Activated T-cell treated with anti-CD3 and anti-CD28 coated beads for 24 hours (primary cell): ENCODE measurements at regions not wholly inside any gene's neighbourhood (a gene's known extent, or its start where the extent isn't known, plus 50 kb on each side); places are given as distances from the start of the nearest gene placed in this dataset.
"Not testable (repeated sequence)": the region's sequence is repeated elsewhere in the genome, so short reads cannot be mapped to it uniquely, and the experiment has no call there.

Experiments used
- DNase-seq: peaks from one replicate; pipeline ENCODE4 v3.0.0-alpha.2; 2020; ENCODE audit warnings: low read depth

DNA sequence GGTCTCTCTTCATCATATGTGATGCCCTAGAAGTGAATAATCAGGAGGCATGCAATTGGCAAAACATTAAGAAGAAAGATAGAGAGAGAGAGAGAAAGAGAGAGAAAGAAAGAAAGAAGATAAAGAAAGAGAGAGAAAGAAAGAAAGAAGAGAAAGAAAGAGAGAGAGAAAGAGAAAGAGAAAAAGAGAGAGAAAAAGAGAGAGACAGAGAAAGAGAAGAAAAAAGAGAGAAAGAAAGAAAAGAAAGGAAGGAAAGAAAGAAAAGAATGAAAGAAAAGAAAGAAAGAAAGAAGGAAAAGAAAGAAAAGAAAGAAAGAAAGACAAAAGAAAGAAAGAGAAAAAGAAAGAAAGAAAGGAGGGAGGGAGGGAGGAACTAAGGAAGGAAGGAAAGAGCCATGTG, 318.9 kb downstream of the ICE1 start:
- no peak for DNase-seq

- no peak for DNase-seq
Observed at GRCh38 chr5:5739490-5739945, 317.0 kb downstream of the ICE1 start.

DNA sequence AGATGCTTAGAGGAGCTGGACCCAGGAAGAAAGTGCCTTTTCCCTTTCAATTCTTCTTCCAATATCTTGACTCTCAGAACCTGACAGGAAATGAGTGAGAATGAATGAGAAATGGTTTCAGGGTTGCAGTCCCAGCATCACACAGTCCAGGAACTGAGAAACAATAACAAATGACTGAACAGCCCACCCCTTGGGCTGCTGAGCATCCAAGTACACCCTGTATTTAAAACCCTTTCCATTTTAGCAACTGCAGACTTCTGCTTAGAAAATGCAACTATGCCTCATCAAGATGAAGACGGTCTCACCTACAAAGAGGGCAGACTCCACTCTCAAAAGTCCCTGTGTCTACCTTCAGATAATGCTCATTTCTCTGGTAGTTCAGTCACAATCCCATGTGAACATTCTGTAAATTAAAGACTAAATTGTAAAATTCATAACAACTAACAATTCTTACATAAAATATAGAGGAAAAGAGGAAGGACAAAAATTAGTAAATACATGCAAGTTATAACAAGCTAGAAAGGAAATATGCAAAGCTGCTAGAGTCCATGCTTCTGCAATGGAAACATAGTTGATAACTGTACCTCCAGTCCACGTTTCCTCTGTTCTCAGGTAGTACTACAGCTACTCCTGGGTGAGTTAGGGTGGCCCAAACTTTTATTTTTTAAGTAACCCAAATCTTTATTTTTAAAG, 316.5 kb downstream of the ICE1 start:
- DNase-seq = no peak

GRCh38 chr5:5736007-5736406, 313.5 kb downstream of the ICE1 start:
- DNase-seq = no peak

- not testable (repeated sequence) for DNase-seq
Observed at GRCh38 chr5:5733058-5733457, 310.6 kb downstream of the ICE1 start.

GRCh38 chr5:5726401-5726800, 303.9 kb downstream of the ICE1 start:
- no peak for DNase-seq

- DNase-seq = no peak
Observed at GRCh38 chr5:5721881-5722280, 299.4 kb downstream of the ICE1 start.

DNA sequence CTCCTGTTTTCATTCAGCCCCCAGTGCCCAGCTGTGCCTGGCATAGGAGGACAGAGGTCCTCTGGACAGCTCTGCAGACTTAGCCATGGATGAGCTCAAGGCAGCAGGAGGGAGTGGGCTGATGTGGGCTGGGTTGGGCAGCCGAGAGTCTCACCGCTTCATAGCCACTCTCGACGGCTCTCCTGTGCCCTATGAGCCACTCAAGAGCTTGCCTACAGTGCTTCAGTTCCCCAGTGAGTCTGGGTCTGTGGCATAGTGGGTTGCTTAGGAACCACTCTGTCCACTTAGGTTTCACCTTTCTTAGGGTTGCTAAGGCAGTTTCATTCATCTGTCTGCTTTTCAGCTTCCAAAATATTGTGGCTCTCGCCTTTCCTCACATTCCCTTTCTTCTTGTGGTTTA, 296.8 kb downstream of the ICE1 start:
- DNase-seq = no peak

DNA sequence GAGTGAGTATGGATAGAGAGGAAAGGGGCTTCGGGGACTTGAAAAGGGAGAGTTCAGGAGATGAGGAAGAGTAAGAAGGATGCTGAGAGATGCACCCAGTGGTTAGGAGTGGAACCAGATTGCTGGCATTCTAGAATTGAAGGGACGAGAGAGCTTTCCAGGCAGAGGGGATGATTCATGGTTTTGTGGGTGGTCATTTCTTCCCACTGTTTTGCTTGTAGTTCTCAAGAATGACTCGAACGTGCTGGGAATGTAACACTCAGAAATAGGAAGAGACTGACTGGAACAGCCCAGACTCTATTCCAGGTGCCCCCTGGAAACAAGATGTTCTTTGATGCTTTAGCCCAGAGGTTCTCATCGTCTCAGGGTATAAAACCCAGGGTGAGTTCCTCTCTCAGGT, 294.2 kb downstream of the ICE1 start:
- no peak for DNase-seq

GRCh38 chr5:5711592-5711991, 289.1 kb downstream of the ICE1 start:
- DNase-seq = no peak

DNA sequence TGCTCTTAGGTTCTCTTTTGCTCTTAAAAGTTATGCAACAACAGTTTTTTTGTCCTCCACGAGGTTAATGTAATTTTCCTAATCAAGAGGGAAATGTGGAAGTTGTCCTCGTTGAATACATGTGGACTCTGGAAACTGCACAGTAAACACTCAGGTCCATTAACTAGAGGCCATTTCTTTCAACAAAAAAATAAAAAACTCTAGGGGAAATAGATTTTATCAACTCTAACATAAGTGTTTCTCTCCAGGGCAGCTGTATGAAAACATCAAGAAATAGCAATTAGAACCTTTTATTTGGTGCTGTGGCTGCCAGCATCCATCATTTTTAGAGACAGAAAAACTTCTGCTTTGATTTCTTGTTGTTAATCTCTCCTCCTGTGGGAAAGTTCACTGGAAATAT, 288.6 kb downstream of the ICE1 start:
- DNase-seq = no peak

- no peak for DNase-seq
Observed at GRCh38 chr5:5710471-5710870, 288.0 kb downstream of the ICE1 start.

DNA sequence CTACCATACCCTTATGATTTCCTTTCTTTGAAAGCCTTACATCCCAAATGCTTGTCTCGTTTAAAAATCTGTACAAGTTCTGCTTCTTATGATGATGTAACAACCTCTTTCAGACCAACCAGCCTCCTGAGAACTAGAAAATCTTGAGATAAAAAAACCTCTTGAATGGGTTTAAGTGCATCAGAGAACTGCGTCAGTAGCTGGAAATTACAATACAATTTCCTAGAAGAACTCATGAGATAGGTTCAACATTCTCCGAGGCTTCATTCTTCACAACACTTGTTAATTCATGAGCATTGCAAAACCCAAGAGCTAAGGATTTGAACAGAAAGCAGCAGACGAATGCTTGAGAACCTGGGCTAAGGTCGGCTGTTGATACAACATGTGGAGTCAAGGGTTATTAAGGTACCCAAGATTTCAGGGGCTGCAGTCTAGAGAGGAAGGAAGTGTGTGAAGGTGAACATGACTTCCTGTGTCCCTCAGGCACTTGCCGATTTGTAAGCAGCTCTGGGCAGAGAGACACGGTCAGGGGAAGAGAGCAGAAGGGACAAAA, 286.0 kb downstream of the ICE1 start:
- DNase-seq = no peak

GRCh38 chr5:5705010-5705409, 282.5 kb downstream of the ICE1 start:
- no peak for DNase-seq

GRCh38 chr5:5704352-5704751, 281.9 kb downstream of the ICE1 start:
- no peak for DNase-seq

DNA sequence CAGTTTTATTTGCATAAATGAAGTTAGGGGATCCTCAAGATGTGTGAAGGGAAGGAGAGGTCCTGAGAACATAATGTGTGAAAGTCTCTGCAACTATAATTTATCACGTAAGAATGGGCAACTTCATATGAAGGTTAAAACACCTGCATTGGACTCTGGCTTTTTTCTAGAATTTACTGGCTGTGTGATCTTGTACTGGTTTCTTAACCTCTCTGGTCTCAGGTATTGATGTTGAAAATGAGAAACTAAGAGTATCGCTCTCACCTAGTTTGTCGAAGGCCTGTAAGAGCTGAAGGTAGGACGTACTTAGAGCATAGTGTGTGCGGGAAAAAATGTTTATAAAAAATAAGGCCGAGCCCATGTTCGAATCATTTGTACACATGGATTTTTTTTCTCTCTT, 280.5 kb downstream of the ICE1 start:
- no peak for DNase-seq

DNA sequence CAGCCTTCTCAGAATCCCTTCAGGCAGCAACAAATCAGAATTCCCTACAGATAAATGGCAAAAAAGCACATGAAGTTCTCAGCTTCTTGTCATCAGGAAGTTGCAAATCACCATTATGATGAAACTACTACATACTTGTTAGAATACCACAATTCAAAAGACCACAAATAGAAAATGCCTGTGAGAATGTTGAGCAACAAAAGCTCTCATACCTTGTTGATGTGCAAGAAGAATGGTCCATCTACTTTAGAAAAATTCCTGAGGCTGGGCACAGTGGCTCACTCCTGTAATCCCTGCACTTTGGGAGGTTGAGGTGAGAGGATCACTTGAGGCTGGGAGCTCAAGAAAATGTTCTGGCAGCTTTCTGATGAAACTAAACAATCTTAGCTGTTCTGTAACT, 278.1 kb downstream of the ICE1 start:
- DNase-seq = no peak

DNA sequence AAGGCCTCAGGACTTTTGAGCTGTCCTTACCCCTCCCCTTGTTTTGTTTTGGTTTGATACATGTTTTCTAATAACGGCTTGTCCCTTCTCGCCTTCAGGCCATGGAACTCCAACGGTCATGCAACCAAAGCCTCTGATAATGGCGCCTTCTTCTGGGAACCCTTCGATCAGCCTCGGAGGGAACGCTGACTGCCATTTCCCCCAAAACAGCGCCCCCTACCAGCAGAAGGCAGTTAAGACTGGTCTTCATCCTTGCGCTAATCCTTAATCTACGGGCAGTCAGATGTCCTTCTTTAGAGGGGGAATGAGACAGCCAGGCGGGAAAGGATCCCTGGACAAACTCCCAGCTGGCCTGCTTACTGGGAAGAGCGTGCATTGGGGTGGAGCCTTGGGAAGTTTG, 276.6 kb downstream of the ICE1 start:
- no peak for DNase-seq

DNA sequence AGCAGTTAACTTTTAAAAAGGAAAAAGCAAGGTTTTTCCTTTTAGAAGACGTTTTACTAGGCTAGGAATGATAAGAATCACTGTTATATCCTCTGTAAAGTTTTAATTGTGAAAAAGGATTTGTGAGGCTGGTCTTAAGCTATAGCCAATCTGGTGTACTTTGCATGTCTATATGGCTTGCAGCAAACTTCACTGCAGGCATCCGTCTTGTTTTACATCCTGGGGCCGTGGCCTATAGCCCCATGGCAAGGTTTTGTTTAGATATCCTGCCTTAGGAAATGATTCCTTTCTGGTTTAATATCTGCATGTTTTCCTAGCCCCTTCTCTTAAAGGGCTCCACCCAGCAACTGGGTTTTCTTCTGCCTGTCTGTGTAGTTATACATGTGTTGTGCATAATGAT, 272.8 kb downstream of the ICE1 start:
- no peak for DNase-seq

GRCh38 chr5:5688925-5689310, 266.4 kb downstream of the ICE1 start:
- no peak for DNase-seq

DNA sequence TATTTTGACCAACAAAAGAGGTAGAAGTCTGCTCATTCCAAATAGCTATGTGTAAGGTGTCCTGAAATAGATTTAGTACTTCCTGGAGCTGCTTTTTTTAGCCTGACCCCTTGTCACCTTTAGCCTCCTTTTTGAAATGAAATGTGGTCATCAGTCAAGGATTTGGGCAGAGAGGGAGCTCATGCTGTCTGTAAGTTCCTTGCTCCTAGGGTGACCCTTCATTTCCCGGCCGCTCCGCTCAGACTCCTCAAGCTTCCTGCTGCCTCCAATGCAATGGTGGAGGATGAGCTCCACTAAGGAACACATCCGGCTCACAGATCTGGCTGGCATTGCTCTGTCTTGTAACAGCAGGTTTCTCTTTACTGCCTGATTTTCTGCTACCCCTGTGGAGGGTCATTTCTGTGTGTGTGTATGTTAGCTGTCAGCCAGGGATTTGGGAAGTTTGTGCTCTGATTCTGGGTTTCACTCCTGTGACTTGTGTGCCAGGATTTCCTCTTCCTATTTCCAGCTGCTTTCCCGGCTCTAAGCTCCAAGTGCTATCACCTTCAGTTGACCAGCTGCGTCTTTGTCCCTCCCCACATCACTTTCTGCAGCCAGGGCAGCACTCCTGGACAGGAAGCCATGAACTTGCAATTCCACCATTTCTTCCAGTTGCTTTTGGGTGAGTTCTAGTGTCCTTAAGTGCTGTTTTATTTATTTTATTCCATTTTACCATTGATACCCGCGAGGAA, 265.9 kb downstream of the ICE1 start:
- no peak for DNase-seq

- no peak for DNase-seq
Observed at GRCh38 chr5:5687113-5687512, 264.6 kb downstream of the ICE1 start.

DNA sequence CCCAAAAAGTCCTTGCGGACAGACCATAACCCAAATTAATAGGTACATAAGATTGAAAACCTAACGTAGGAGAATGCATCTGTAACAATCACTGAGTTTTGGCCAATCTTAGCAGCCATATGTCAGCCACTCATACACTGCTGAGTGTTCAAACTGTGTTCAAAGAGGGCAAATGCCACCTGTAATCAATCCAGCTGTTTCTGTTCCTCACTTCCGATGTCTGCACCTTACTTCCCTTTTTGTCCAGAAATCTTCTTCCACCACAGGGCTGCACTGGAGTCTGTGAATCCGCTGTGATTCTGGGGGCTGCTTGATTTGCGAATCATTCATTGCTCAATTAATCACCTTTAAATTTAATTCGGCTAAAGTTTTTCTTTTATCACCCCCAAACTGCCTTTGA, 263.9 kb downstream of the ICE1 start:
- DNase-seq = no peak

- DNase-seq = no peak
Observed at GRCh38 chr5:5685737-5686136, 263.3 kb downstream of the ICE1 start.
